Smooth muscle cell (in vitro differentiated cells): ENCODE measurements at regions not wholly inside any gene's neighbourhood (a gene's known extent, or its start where the extent isn't known, plus 50 kb on each side); places are given as distances from the start of the nearest gene placed in this dataset.

ENCODE experiments used
- DNase-seq: peaks from one replicate; lab custom pipeline; 2025; ENCODE audit not compliant: unreplicated experiment; lab: John Stamatoyannopoulos, UW
- H2AFZ ChIP-seq: fragments of 200-600 bp; sonication (generic); 2 replicates; pipeline ENCODE4 v1.6.0; 2016; ENCODE audit warnings: antibody characterized with exemption, low read depth, mild to moderate bottlenecking
- H3F3A ChIP-seq: fragments of 200-600 bp; sonication (generic); 2 replicates; pipeline ENCODE4 v1.6.0; 2017; ENCODE audit warnings: antibody characterized with exemption, low read depth
- H3K27ac ChIP-seq: fragments of 200-600 bp; sonication (generic); 2 replicates; pipeline ENCODE4 v1.5.1; 2016; ENCODE audit warnings: low read depth, mild to moderate bottlenecking
- H3K27me3 ChIP-seq: fragments of 200-600 bp; sonication (generic); 2 replicates; pipeline ENCODE4 v1.6.1; 2016; ENCODE audit warnings: low read depth, mild to moderate bottlenecking
- H3K36me3 ChIP-seq: fragments of 200-600 bp; sonication (generic); 2 replicates; pipeline ENCODE4 v1.5.1; 2016; ENCODE audit warnings: low read depth
- H3K4me1 ChIP-seq: fragments of 200-600 bp; sonication (generic); 2 replicates; pipeline ENCODE4 v1.5.1; 2016; ENCODE audit warnings: low read depth
- H3K4me2 ChIP-seq: fragments of 200-600 bp; sonication (generic); 2 replicates; pipeline ENCODE4 v1.6.0; 2016; ENCODE audit warnings: mild to moderate bottlenecking
- H3K4me3 ChIP-seq: fragments of 200-600 bp; sonication (generic); 2 replicates; pipeline ENCODE4 v1.5.1; 2016; ENCODE audit warnings: mild to moderate bottlenecking
- H3K79me2 ChIP-seq: fragments of 200-600 bp; sonication (generic); 2 replicates; pipeline ENCODE4 v1.6.0; 2016; ENCODE audit warnings: low read depth, mild to moderate bottlenecking
- H3K9ac ChIP-seq: fragments of 200-600 bp; sonication (generic); 2 replicates; pipeline ENCODE4 v1.6.0; 2016; ENCODE audit warnings: low read depth
- H3K9me3 ChIP-seq: fragments of 200-600 bp; sonication (generic); replicated peaks from 2 replicates; pipeline ENCODE4 v1.5.1; 2016; ENCODE audit warnings: low read depth
- H4K20me1 ChIP-seq: fragments of 200-600 bp; sonication (generic); 2 replicates; pipeline ENCODE4 v1.6.0; 2016; ENCODE audit warnings: low read depth
- CTCF ChIP-seq: fragments of 200-600 bp; sonication (generic); IDR thresholded peaks from 2 replicates; pipeline ENCODE4 v1.5.1; 2017; ENCODE audit warnings: borderline replicate concordance, mild to moderate bottlenecking, antibody characterized with exemption; ENCODE audit not compliant: insufficient read depth, poor library complexity, severe bottlenecking
- WGBS: methylation state at CpG from one replicate; pipeline ENCODE4 v1.1.7; 2016; ENCODE audit warnings: low lambda C conversion rate; 5-methylcytosine and 5-hydroxymethylcytosine counted together

GRCh38 chr4:60930866-60931265 lies 269.3 kb upstream of the ADGRL3 start:
- H2AFZ ChIP-seq, result no peak overlapping the region
- WGBS, result 97% methylated on average over 3 of the region's 3 CpGs
- no peaks in the 10 kb centered on the region for H3K4me1 ChIP-seq
- H3K4me3 ChIP-seq, result no peak overlapping the region
- H3K9me3 ChIP-seq, result no peaks in the 10 kb centered on the region
- no peaks in the 10 kb centered on the region for H3K36me3 ChIP-seq
- H3K4me2 ChIP-seq, result no peak overlapping the region
- H4K20me1 ChIP-seq, result no peaks in the 10 kb centered on the region
- H3K9ac ChIP-seq, result no peak overlapping the region
- DNase-seq, result no peak
- no peak overlapping the region for H3K27ac ChIP-seq
- H3K79me2 ChIP-seq, result no peaks in the 10 kb centered on the region
- no peak for TF ChIP-seq CTCF
- no peaks in the 10 kb centered on the region for H3F3A ChIP-seq
- no peaks in the 10 kb centered on the region for H3K27me3 ChIP-seq

- H3K4me3 ChIP-seq, result no peak overlapping the region
- H3K9me3 ChIP-seq, result no peaks in the 10 kb centered on the region
- H3K27ac ChIP-seq, result peak overlapping the region; percentile 51
- no peaks in the 10 kb centered on the region for H3K36me3 ChIP-seq
- WGBS, result 51% methylated on average over 4 of the region's 4 CpGs
- H3K9ac ChIP-seq, result no peak overlapping the region
- no peaks in the 10 kb centered on the region for H3F3A ChIP-seq
- no peaks in the 10 kb centered on the region for H3K27me3 ChIP-seq
- H2AFZ ChIP-seq, result peak overlapping the region; percentile 48
- no peak for DNase-seq
- H3K4me2 ChIP-seq, result no peak overlapping the region
- TF ChIP-seq CTCF, result no peak
- H3K79me2 ChIP-seq, result no peaks in the 10 kb centered on the region
- no peaks in the 10 kb centered on the region for H3K4me1 ChIP-seq
- no peaks in the 10 kb centered on the region for H4K20me1 ChIP-seq
These were observed 265.4 kb upstream of the ADGRL3 start for GRCh38 chr4:60934566-60935295.

- TF ChIP-seq CTCF, result no peak
- no peaks in the 10 kb centered on the region for H3K9me3 ChIP-seq
- H4K20me1 ChIP-seq, result no peaks in the 10 kb centered on the region
- H3K79me2 ChIP-seq, result no peaks in the 10 kb centered on the region
- H3K27me3 ChIP-seq, result no peaks in the 10 kb centered on the region
- H3F3A ChIP-seq, result no peaks in the 10 kb centered on the region
- H3K4me1 ChIP-seq, result no peaks in the 10 kb centered on the region
- H3K4me3 ChIP-seq, result no peak overlapping the region
- 49% methylated on average over 1 of the region's 1 CpG for WGBS
- H3K27ac ChIP-seq, result no peak overlapping the region
- H3K4me2 ChIP-seq, result no peak overlapping the region
- no peak overlapping the region for H2AFZ ChIP-seq
- no peak for DNase-seq
- H3K36me3 ChIP-seq, result no peaks in the 10 kb centered on the region
- H3K9ac ChIP-seq, result no peak overlapping the region
These were observed 261.9 kb upstream of the ADGRL3 start for GRCh38 chr4:60938181-60938580.

DNA sequence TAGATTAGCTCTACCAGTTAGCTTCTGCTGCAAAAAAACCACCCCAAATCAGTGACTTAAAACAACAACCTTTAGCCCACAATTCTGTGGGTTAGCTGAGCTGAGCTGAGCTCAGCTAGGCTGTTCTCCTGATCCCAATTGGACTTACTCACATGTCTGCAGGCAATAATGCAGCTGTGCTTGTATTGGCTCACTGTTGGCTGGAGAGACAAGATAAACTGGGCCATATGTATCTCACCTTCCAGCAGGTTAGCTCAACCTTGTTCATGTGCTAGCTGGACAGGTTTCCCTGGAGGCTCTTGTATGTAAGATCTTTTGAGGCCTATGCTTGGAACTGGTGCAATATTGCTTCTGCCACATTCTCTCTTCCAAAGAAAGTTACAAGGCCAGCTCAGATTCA lies 261.5 kb upstream of the ADGRL3 start:
- no peaks in the 10 kb centered on the region for H3K4me1 ChIP-seq
- H3K27ac ChIP-seq, result no peak overlapping the region
- no peaks in the 10 kb centered on the region for H4K20me1 ChIP-seq
- H2AFZ ChIP-seq, result no peak overlapping the region
- H3K4me2 ChIP-seq, result no peak overlapping the region
- no peaks in the 10 kb centered on the region for H3K9me3 ChIP-seq
- no peaks in the 10 kb centered on the region for H3F3A ChIP-seq
- DNase-seq, result no peak
- no peaks in the 10 kb centered on the region for H3K27me3 ChIP-seq
- no peak for TF ChIP-seq CTCF
- no peaks in the 10 kb centered on the region for H3K36me3 ChIP-seq
- no peaks in the 10 kb centered on the region for H3K79me2 ChIP-seq
- no peak overlapping the region for H3K4me3 ChIP-seq
- no peak overlapping the region for H3K9ac ChIP-seq
